Naive thymus-derived CD8-positive, alpha-beta T cell (primary cell): ENCODE measurements at regions not wholly inside any gene's neighbourhood (a gene's known extent, or its start where the extent isn't known, plus 50 kb on each side); places are given as distances from the start of the nearest gene placed in this dataset.

ENCODE experiments used
- ATAC-seq, 2 donors: fragments of 150-1000 bp; cut with Tn5 transposase in 1 of 2; sonication (Bioruptor Pico), chemical (Tn5 transposase) in 1 of 2; 1 replicate in 1 of 2; 2 replicates in 1 of 2; pipeline ENCODE4 v1.10.0; 2021; ENCODE audit warnings: mild to moderate bottlenecking in 2 of 2, moderate library complexity in 2 of 2
- POLR2A ChIA-PET: fragments of 350-600 bp; sonication (Branson Sonifier 250); formaldehyde crosslinking; loops from one replicate; lab custom pipeline; 2021; ENCODE audit warnings: antibody characterized with exemption; lab: Charles Lee
- DNase-seq, 10 donors: peaks; one replicate each; pipeline versions ENCODE4 v3.0.0 to v3.0.0-alpha.2; 2020 to 2022
- H3K27ac Mint-ChIP-seq, 10 donors: one replicate each; pipeline ENCODE4 v1.8.0; 2020 to 2022; ENCODE audit warnings: mild to moderate bottlenecking in 10 of 10, mixed read lengths in 10 of 10, moderate library complexity in 4 of 10, inconsistent platforms in 1 of 10
- H3K27me3 Mint-ChIP-seq, 5 donors: one replicate each; pipeline ENCODE4 v1.8.0; 2021 to 2022; ENCODE audit warnings: mixed read lengths in 5 of 5
- H3K36me3 Mint-ChIP-seq, 3 donors: one replicate each; pipeline ENCODE4 v1.8.0; 2020 to 2022; ENCODE audit warnings: mixed read lengths in 3 of 3, mild to moderate bottlenecking in 2 of 3, inconsistent platforms in 1 of 3
- H3K4me1 Mint-ChIP-seq, 4 donors: one replicate each; pipeline ENCODE4 v1.8.0; 2021 to 2022; ENCODE audit warnings: mixed read lengths in 4 of 4
- H3K4me3 Mint-ChIP-seq, 10 donors: one replicate each; pipeline ENCODE4 v1.8.0; 2020 to 2022; ENCODE audit warnings: mild to moderate bottlenecking in 10 of 10, mixed read lengths in 10 of 10, moderate library complexity in 6 of 10, inconsistent platforms in 1 of 10
- H3K9me3 Mint-ChIP-seq, 9 donors: one replicate each; pipeline ENCODE4 v1.8.0; 2020 to 2022; ENCODE audit warnings: mixed read lengths in 9 of 9, mild to moderate bottlenecking in 3 of 9, inconsistent platforms in 1 of 9, moderate library complexity in 1 of 9

GRCh38 chr5:91214571-91214970 is 168.5 kb downstream of the ARRDC3 start:
- Mint-ChIP-seq H3K27ac (no peak overlapping the region), H3K4me1 (no peaks in the 10 kb centered on the region), H3K9me3 (no peaks in the 10 kb centered on the region), H3K36me3 (no peaks in the 10 kb centered on the region), H3K4me3 (no peak overlapping the region), H3K27me3 (peaks cover 0 to 3% (median 2%) of the 10 kb centered on the region in 5 donors)
- DNase-seq (no peak), ATAC-seq (no peak)
- POLR2A ChIA-PET, result interaction anchor here (1.2 kb wide), 1 partner anchor 168 kb away, joined by 4 read pairs; the partner anchor contains the start of gene ARRDC3
